Neural cell (in vitro differentiated cells): ENCODE measurements at regions not wholly inside any gene's neighbourhood (a gene's known extent, or its start where the extent isn't known, plus 50 kb on each side); places are given as distances from the start of the nearest gene placed in this dataset.
A peak's percentile ranks its signal among the peaks of the same experiment; 100 is the strongest.

Experiments
- H2AFZ ChIP-seq: fragments of 200-600, 300-800 bp; sonication (generic), shearing (Covaris generic); 2 replicates; pipeline ENCODE4 v1.6.0; 2014; ENCODE audit warnings: low read depth, mild to moderate bottlenecking, antibody characterized with exemption, low read length, moderate library complexity
- H3F3A ChIP-seq: fragments of 200-600 bp; shearing (Covaris generic); 2 replicates; pipeline ENCODE4 v1.6.1; 2016; ENCODE audit warnings: mild to moderate bottlenecking, moderate library complexity, mixed read lengths, antibody characterized with exemption, low read length; ENCODE audit not compliant: insufficient read depth, poor library complexity, severe bottlenecking
- H3K27ac ChIP-seq: fragments of 200-600, 300-800 bp; sonication (generic), shearing (Covaris generic); 2 replicates; pipeline ENCODE4 v1.5.1; 2014; ENCODE audit warnings: mild to moderate bottlenecking, low read length, moderate library complexity
- H3K27me3 ChIP-seq: fragments of 300-800, 200-600 bp; sonication (generic), shearing (Covaris generic); 2 replicates; pipeline ENCODE4 v1.6.0; 2014; ENCODE audit warnings: mild to moderate bottlenecking, low read depth, low read length, moderate library complexity; ENCODE audit not compliant: insufficient read depth
- H3K36me3 ChIP-seq: fragments of 300-800, 200-600 bp; sonication (generic), shearing (Covaris generic); 2 replicates; pipeline ENCODE4 v1.5.1; 2014; ENCODE audit warnings: mild to moderate bottlenecking, antibody characterized with exemption, low read length, moderate library complexity; ENCODE audit not compliant: insufficient read depth
- H3K4me2 ChIP-seq: fragments of 300-800, 200-600 bp; sonication (generic), shearing (Covaris generic); 2 replicates; pipeline ENCODE4 v1.6.0; 2014; ENCODE audit warnings: mild to moderate bottlenecking, low read length
- H3K4me3 ChIP-seq: fragments of 300-800, 200-600 bp; sonication (generic), shearing (Covaris generic); 2 replicates; pipeline ENCODE4 v1.5.1; 2014; ENCODE audit warnings: mild to moderate bottlenecking, low read length, moderate library complexity
- H3K79me2 ChIP-seq: fragments of 200-600 bp; shearing (Covaris generic); replicated peaks from 2 replicates; pipeline ENCODE4 v1.6.0; 2014; ENCODE audit warnings: mild to moderate bottlenecking, low read length, moderate library complexity; ENCODE audit not compliant: insufficient read depth
- H3K9ac ChIP-seq: fragments of 300-800, 200-600 bp; sonication (generic), shearing (Covaris generic); 2 replicates; pipeline ENCODE4 v1.6.1; 2016; ENCODE audit warnings: mild to moderate bottlenecking, low read length, mixed read lengths
- H3K9me2 ChIP-seq: fragments of 200-600 bp; shearing (Covaris generic); 2 replicates; pipeline ENCODE4 v1.6.1; 2016; ENCODE audit warnings: mild to moderate bottlenecking, low read length, mixed read lengths; ENCODE audit not compliant: insufficient read depth
- H3K9me3 ChIP-seq: fragments of 200-600, 300-800 bp; sonication (generic), shearing (Covaris generic); 2 replicates; pipeline ENCODE4 v1.6.1; 2016; ENCODE audit warnings: mild to moderate bottlenecking, mixed run types, low read length, moderate library complexity, mixed read lengths
- H4K20me1 ChIP-seq: fragments of 200-600 bp; shearing (Covaris generic); 2 replicates; pipeline ENCODE4 v1.6.1; 2016; ENCODE audit warnings: mild to moderate bottlenecking, mixed run types; ENCODE audit not compliant: insufficient read depth
- EP300 ChIP-seq: fragments of 450-650 bp; conservative IDR thresholded peaks from 2 replicates; pipeline ENCODE4 v1.6.1; 2014; ENCODE audit warnings: antibody characterized with exemption, mild to moderate bottlenecking, moderate library complexity; ENCODE audit not compliant: poor library complexity, severe bottlenecking
- EZH2 ChIP-seq: fragments of 200-600, 300-800 bp; shearing (Covaris generic), sonication (generic); IDR thresholded peaks from 2 replicates; pipeline ENCODE4 v1.6.1; 2014; ENCODE audit warnings: antibody characterized with exemption, low read length, borderline replicate concordance, mild to moderate bottlenecking; ENCODE audit not compliant: insufficient read depth, poor library complexity, severe bottlenecking
- MXI1 ChIP-seq: fragments of 450-650 bp; conservative IDR thresholded peaks from 2 replicates; pipeline ENCODE4 v1.6.1; 2014; ENCODE audit warnings: antibody characterized with exemption, mild to moderate bottlenecking; ENCODE audit not compliant: poor library complexity, severe bottlenecking
- POLR2AphosphoS5 ChIP-seq: IDR thresholded peaks from 2 replicates; pipeline ENCODE4 v1.6.1; 2012
- RAD21 ChIP-seq: fragments of 450-650 bp; conservative IDR thresholded peaks from 2 replicates; pipeline ENCODE4 v1.6.1; 2014; ENCODE audit warnings: antibody characterized with exemption, mild to moderate bottlenecking, moderate library complexity
- SMC3 ChIP-seq: fragments of 450-650 bp; conservative IDR thresholded peaks from 2 replicates; pipeline ENCODE4 v1.6.1; 2014; ENCODE audit warnings: antibody characterized with exemption, mild to moderate bottlenecking, moderate library complexity; ENCODE audit not compliant: poor library complexity
- TAF1 ChIP-seq: IDR thresholded peaks from 2 replicates; pipeline ENCODE4 v1.6.1; 2012; ENCODE audit warnings: low read depth
- TF ChIP-seq, protein P1 (sequence below): IDR thresholded peaks from 2 replicates; pipeline ENCODE4 v1.6.1; 2012; ENCODE audit warnings: borderline replicate concordance
- TF ChIP-seq, protein P2 (sequence below): fragments of 450-650 bp; IDR thresholded peaks from 2 replicates; pipeline ENCODE4 v1.5.1; 2014; ENCODE audit warnings: antibody characterized with exemption, mild to moderate bottlenecking, moderate library complexity; ENCODE audit not compliant: poor library complexity, severe bottlenecking

DNA sequence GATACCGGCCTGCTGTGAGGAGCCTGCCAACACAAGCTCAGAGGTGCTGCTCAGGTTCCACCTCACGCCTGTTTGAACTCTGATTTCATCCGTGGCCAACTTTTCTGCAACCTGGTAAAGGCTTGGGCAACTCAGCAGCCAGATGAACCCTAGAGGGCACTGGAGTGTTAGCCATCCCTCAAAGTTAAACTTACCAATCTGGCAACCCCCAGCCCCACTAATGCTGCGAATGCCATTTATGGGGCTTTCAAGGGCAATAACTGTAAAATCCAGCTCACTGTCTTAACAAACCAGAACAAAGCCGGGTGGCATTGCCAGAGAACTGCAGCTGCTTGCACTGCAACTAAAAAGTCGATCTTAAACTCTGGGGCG is 105.5 kb downstream of the AXIN2 start:
- TF ChIP-seq EP300 (no peak), MXI1 (no peak), POLR2AphosphoS5 (no peak), SMC3 (no peak)
- TF ChIP-seq, protein P1, sequence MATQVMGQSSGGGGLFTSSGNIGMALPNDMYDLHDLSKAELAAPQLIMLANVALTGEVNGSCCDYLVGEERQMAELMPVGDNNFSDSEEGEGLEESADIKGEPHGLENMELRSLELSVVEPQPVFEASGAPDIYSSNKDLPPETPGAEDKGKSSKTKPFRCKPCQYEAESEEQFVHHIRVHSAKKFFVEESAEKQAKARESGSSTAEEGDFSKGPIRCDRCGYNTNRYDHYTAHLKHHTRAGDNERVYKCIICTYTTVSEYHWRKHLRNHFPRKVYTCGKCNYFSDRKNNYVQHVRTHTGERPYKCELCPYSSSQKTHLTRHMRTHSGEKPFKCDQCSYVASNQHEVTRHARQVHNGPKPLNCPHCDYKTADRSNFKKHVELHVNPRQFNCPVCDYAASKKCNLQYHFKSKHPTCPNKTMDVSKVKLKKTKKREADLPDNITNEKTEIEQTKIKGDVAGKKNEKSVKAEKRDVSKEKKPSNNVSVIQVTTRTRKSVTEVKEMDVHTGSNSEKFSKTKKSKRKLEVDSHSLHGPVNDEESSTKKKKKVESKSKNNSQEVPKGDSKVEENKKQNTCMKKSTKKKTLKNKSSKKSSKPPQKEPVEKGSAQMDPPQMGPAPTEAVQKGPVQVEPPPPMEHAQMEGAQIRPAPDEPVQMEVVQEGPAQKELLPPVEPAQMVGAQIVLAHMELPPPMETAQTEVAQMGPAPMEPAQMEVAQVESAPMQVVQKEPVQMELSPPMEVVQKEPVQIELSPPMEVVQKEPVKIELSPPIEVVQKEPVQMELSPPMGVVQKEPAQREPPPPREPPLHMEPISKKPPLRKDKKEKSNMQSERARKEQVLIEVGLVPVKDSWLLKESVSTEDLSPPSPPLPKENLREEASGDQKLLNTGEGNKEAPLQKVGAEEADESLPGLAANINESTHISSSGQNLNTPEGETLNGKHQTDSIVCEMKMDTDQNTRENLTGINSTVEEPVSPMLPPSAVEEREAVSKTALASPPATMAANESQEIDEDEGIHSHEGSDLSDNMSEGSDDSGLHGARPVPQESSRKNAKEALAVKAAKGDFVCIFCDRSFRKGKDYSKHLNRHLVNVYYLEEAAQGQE: no peak
- TF ChIP-seq, protein P2, sequence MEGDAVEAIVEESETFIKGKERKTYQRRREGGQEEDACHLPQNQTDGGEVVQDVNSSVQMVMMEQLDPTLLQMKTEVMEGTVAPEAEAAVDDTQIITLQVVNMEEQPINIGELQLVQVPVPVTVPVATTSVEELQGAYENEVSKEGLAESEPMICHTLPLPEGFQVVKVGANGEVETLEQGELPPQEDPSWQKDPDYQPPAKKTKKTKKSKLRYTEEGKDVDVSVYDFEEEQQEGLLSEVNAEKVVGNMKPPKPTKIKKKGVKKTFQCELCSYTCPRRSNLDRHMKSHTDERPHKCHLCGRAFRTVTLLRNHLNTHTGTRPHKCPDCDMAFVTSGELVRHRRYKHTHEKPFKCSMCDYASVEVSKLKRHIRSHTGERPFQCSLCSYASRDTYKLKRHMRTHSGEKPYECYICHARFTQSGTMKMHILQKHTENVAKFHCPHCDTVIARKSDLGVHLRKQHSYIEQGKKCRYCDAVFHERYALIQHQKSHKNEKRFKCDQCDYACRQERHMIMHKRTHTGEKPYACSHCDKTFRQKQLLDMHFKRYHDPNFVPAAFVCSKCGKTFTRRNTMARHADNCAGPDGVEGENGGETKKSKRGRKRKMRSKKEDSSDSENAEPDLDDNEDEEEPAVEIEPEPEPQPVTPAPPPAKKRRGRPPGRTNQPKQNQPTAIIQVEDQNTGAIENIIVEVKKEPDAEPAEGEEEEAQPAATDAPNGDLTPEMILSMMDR: peak; percentile 16
- H3K27me3 ChIP-seq: no peaks in the 10 kb centered on the region
- no peak overlapping the region for H3K9ac ChIP-seq
- H3K4me3 ChIP-seq: no peak overlapping the region
- no peak overlapping the region for H3K4me2 ChIP-seq
- H3K79me2 ChIP-seq: no peaks in the 10 kb centered on the region
- H2AFZ ChIP-seq: no peak overlapping the region
- no peaks in the 10 kb centered on the region for H3K36me3 ChIP-seq
- no peak overlapping the region for H3K27ac ChIP-seq
- H3F3A ChIP-seq: no peaks in the 10 kb centered on the region
- no peaks in the 10 kb centered on the region for H3K9me2 ChIP-seq
- no peaks in the 10 kb centered on the region for H3K9me3 ChIP-seq
- no peaks in the 10 kb centered on the region for H4K20me1 ChIP-seq

DNA sequence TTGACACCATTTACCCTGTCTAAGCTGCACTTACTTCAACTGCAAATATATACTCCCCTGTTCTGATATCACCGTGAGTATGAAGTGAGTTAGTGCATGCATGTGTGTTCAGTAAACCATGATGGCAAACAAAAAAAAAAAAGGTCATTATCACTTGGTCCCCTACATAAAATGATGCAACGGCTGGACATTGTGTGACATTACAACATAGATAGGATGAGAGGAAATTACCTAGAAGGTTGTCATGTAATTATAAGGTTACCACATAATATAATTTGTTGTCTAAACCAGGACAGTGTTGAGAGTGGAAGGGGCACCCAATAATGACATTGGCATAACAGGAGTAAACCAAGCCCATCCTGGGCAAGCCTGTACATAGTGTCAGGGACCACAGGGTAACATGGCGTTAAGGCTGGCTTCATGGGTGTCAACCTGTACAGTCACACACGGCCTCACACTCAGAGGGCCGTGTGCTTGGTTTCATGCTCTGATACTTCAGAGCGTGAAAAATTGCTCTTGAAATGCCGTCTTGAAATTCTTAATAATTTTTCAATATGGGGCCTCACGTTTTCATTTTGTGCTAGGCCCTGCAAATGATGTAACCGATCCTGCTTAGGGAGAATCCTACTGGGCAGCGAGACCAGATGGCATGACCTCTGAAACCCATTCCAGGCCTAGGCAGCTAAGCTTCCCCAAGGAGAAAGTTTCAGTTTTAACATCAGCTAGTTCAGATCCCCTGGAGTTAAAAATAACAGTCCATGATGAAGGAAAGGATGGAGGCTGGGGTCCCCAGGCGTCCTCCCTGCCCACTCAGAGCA is 106.1 kb downstream of the AXIN2 start:
- no peaks in the 10 kb centered on the region for H3K79me2 ChIP-seq
- no peak overlapping the region for H3K27ac ChIP-seq
- H2AFZ ChIP-seq: no peak overlapping the region
- H3K4me3 ChIP-seq: no peak overlapping the region
- H3K4me2 ChIP-seq: no peak overlapping the region
- no peaks in the 10 kb centered on the region for H3K9me3 ChIP-seq
- no peaks in the 10 kb centered on the region for H3K36me3 ChIP-seq
- no peaks in the 10 kb centered on the region for H3K9me2 ChIP-seq
- H3K27me3 ChIP-seq: no peaks in the 10 kb centered on the region
- H4K20me1 ChIP-seq: no peaks in the 10 kb centered on the region
- H3K9ac ChIP-seq: no peak overlapping the region
- no peaks in the 10 kb centered on the region for H3F3A ChIP-seq
- no peak for TF ChIP-seq RAD21
- TF ChIP-seq, protein P2: no peak
- no peak for TF ChIP-seq MXI1
- no peak for TF ChIP-seq EP300
- no peak for TF ChIP-seq POLR2AphosphoS5
- TF ChIP-seq SMC3: no peak
- no peak for TF ChIP-seq TAF1
- TF ChIP-seq, protein P1: no peak
- TF ChIP-seq EZH2: no peak
